ENCODE measurements at regions not wholly inside any gene's neighbourhood (a gene's known extent, or its start where the extent isn't known, plus 50 kb on each side); places are given as distances from the start of the nearest gene placed in this dataset.

GRCh38 chr18:77701977-77702376, 452.3 kb downstream of the GALR1 start:
- DNase-seq (ENCODE audit: low spot score) = no peak
- in situ Hi-C loops (cut with MboI; ENCODE audit: low pct_unique_long_range_greater_than_20kb, low sequenced_read_pairs, unreplicated experiment) = no loop called here
- no peak for TF ChIP-seq CTCF (IDR thresholded peaks at IDR 0.05; ENCODE audit: extremely low read depth, insufficient read depth, missing control alignments)

GRCh38 chr18:77702686-77703085, 453.0 kb downstream of the GALR1 start:
- no peak for DNase-seq (ENCODE audit: low spot score)
- in situ Hi-C loops (cut with MboI; ENCODE audit: low pct_unique_long_range_greater_than_20kb, low sequenced_read_pairs, unreplicated experiment) = no loop called here
- TF ChIP-seq CTCF (IDR thresholded peaks at IDR 0.05; ENCODE audit: extremely low read depth, insufficient read depth, missing control alignments) = peak; percentile 19

- no peak for TF ChIP-seq CTCF (IDR thresholded peaks at IDR 0.05; ENCODE audit: extremely low read depth, insufficient read depth, missing control alignments)
- DNase-seq (ENCODE audit: low spot score) = no peak
Measured at GRCh38 chr18:77705301-77705700, 455.7 kb downstream of the GALR1 start.

GRCh38 chr18:77708826-77709506, 459.3 kb downstream of the GALR1 start:
- no peak for TF ChIP-seq CTCF (IDR thresholded peaks at IDR 0.05; ENCODE audit: extremely low read depth, insufficient read depth, missing control alignments)
- no peak for DNase-seq (ENCODE audit: low spot score)
- in situ Hi-C loops (cut with MboI; ENCODE audit: low pct_unique_long_range_greater_than_20kb, low sequenced_read_pairs, unreplicated experiment) = no loop called here

More at GRCh38 chr18:77705301-77705700, 455.7 kb downstream of the GALR1 start:
- in situ Hi-C loops (cut with MboI; ENCODE audit: low pct_unique_long_range_greater_than_20kb, low sequenced_read_pairs, unreplicated experiment) = no loop called here

GRCh38 chr18:77711096-77711495, 461.4 kb downstream of the GALR1 start:
- peak; percentile 10 for TF ChIP-seq CTCF (IDR thresholded peaks at IDR 0.05; ENCODE audit: extremely low read depth, insufficient read depth, missing control alignments)
- in situ Hi-C loops (cut with MboI; ENCODE audit: low pct_unique_long_range_greater_than_20kb, low sequenced_read_pairs, unreplicated experiment) = no loop called here
- no peak for DNase-seq (ENCODE audit: low spot score)

- in situ Hi-C loops (cut with MboI; ENCODE audit: low pct_unique_long_range_greater_than_20kb, low sequenced_read_pairs, unreplicated experiment) = no loop called here
- no peak for DNase-seq (ENCODE audit: low spot score)
- no peak for TF ChIP-seq CTCF (IDR thresholded peaks at IDR 0.05; ENCODE audit: extremely low read depth, insufficient read depth, missing control alignments)
Measured at GRCh38 chr18:77714716-77715115, 465.1 kb downstream of the GALR1 start.
